ENCODE measurements at regions not wholly inside any gene's neighbourhood (a gene's known extent, or its start where the extent isn't known, plus 50 kb on each side); places are given as distances from the start of the nearest gene placed in this dataset.
"Not testable (repeated sequence)": the region's sequence is repeated elsewhere in the genome, so short reads cannot be mapped to it uniquely, and the experiment has no call there.

DNA sequence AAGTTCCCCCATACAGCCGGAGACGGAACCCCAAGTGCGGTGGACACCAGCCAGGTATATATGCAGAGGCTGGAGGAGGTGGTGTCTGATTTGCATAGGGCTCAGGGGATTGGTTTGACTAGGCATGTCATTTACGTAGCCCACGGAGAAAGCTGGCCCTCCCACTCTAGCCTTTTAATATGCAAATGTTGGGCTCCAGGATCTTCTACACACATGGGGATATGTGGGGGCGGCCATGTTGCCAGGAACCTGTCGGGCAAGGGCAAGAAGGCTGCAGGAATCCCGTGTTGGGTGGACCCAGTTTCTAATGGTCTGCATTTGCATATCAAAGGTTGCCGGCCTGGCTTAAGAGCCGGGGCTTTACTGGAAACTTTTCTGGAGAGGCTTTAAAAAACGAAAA, 57.4 kb downstream of the FTHL17 start:
- not testable (repeated sequence) for DNase-seq (ENCODE audit: low read depth in 4 of 4, low spot score in 2 of 4)

DNA sequence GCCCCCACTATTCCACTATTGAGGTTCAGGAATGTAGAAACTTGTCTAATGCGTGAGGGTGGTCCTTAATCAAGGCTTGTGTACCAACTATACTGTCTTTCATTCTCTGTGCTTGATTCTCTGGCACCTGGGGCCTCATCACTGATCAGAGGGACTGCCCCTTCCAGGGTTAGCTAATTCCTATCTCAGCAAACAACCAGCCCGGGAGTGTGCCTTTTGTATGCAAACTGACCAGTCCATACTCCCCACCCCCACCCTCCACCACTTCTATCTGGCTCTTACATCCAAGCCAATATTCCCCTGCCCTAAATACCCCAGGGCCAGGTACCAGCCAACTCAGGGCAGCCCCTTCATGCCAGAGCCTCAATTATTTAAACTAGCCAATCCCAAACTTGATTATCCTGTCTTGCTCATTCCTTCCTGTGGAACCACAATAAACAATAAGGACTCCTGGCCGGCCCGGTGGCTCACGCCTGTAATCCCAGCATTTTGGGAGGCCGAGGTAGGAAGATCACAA, 59.3 kb downstream of the FTHL17 start:
- DNase-seq (ENCODE audit: low read depth in 4 of 4, low spot score in 2 of 4): no peak

DNA sequence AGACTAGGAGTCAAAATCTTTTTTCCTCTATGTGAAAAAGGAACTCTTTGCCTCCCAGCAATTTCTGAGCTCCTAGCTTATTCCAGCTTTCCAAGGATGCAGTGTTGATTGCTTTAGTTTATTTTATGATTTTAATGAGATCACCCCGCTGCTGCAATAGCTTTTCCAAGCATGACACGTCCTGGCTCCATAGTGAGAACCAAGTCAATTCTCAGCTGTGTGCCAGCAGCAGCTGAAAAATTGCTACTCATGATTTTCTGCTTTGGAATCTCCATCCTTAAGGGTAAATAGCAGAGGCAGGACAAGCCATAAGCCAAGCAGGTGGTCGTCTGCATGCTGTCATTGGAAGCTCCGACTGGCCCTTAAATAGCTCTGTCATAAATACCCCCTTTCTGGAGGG, 64.5 kb downstream of the FTHL17 start:
- DNase-seq (ENCODE audit: low read depth in 4 of 4, low spot score in 2 of 4): no peak

DNA sequence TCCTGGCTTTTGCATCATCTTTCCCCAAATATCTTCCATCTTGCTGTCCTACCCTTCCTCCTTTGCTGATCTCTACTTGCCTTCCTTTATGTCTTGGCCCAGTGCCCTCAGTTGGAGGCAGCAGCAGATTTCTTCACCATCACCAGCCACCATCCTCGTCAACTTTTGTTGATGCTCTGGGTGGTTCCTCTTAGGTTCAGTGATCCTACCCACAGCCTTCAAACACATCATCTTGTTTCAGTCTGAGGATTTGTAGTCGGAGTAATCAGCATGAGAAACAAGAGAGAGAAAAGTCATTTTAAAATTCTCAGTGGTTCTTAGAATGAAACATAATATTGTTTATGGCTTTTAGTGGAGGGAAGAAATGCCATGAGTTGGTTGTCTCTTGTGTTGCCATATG, 65.8 kb downstream of the FTHL17 start:
- DNase-seq (ENCODE audit: low read depth in 4 of 4, low spot score in 2 of 4): no peak

DNA sequence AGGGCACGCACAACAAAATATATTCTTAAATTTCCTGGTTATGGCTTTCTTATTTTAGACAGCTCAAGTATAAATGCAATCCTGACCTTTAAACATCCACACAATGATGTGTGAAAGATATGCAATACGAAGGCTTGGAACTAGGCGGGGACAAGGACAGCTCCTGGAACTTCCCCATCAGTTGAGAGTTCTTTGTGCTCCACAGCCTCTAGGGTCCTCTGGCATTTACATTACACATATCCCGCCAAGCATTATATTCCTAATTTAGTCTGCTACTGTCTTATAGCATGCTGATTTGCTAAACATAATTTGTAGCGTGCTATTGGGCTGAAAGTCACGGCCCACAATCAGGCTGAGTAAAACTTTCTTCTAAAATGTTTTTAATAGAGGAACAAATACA, 74.4 kb downstream of the FTHL17 start:
- DNase-seq (ENCODE audit: low read depth in 4 of 4, low spot score in 2 of 4): no peak

DNA sequence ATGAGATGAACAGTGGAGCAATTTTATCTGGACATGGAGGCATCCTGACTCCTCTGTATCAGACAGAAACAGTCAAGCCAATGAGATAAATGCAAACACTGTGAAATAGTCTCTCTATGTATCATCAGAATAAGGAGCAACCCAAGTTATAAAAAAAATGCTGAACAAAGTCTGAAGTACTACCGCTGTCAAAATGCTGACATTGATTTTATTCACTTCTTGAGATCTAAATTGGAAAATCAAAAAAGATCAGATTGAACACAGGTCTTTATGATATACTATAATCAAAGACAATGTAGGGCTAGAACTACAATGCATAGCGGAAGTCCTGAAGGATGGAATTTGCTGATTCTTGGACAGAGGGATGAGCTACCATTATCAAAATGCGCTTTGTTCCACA, 76.1 kb downstream of the FTHL17 start:
- DNase-seq (ENCODE audit: low read depth in 4 of 4, low spot score in 2 of 4): no peak

DNA sequence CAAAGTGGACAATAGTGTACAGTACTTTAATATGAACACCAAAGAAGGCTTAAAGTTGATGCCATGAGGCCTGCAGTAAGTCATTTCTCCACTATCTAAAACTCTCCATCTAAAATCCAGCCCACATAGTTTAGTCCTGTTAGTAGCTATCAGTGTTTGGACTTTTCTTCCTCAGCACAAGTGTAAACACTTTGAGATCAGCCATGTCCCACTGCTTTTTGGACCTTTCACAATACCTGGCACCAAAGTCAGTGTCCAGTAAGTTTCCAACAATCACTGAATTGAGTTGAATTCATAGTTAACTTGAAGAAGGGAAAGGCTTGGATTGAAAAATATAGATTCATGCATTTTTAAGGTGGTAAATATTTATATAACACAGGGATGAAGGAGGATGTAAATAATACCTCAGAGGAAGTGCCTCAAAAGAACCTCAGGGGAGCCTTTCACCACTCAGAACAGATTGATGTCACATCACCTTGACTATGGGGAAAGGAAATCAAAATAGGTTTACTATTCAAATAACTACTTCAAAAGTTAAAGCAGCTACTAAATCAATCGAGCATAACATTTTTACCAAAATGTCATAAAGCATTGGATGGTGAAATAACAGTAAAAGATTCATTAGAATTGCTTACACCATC, 76.7 kb downstream of the FTHL17 start:
- DNase-seq (ENCODE audit: low read depth in 4 of 4, low spot score in 2 of 4): no peak

DNA sequence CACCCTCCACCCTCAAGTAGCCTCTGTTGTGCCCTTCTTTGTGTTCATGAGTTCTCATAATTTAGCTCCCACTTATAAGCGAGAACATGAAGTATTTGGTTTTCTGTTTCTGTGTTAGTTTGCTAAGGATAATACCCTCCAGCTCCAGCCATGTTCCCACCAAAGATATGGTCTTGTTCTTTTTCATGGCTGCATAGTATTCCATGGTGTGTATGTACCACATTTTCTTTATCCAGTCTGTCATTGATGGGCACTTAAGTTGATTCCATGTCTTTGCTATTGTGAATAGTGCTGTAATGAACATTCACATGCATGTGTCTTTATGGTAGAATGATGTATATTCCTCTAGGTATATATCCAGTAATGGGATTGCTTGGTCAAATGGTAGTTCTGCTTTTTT, 77.8 kb downstream of the FTHL17 start:
- DNase-seq (ENCODE audit: low read depth in 4 of 4, low spot score in 2 of 4): not testable (repeated sequence)

DNA sequence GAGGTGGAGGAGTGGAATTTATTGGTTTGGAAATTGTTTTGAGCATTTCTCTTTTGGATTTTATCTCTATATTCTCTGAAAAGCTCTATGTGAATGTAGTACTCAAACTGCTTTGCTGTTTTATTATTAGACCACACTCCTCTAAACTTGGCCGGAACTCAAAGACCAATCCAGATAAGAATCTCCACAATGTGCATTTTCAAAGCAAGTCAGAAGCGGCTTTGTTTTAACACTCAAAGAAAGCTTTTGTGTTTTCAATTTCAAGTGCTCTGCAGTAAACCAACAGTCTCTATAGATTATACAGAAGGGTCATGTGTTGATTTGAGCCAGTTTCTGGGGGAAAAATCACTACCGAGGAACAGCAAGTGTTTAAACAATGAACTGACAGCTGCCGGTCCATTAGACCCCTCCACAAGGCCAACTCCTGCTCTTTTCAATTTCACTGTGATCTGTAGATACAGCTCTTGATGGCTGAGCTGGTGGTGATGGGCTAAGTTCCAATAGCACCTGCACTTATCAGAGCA, 79.4 kb downstream of the FTHL17 start:
- no peak for DNase-seq (ENCODE audit: low read depth in 4 of 4, low spot score in 2 of 4)

DNA sequence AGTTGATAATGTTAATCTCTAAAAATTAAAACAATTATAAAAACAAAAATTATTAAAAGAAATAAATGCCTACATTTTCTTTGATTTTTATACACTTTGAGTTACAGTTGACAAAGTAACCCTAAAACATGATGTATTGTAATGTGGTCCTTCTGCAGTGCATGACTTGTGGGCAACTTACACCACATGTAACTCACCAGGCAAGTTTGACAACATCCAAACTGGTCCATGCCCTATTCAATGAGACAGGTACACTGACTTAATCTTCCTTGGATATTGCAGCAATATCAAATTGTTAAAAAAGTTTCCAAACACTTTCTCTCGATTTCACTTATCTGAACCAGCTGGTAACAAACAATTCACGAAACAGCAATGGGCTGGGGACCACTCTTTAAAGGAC, 81.5 kb downstream of the FTHL17 start:
- DNase-seq (ENCODE audit: low read depth in 4 of 4, low spot score in 2 of 4): no peak

DNA sequence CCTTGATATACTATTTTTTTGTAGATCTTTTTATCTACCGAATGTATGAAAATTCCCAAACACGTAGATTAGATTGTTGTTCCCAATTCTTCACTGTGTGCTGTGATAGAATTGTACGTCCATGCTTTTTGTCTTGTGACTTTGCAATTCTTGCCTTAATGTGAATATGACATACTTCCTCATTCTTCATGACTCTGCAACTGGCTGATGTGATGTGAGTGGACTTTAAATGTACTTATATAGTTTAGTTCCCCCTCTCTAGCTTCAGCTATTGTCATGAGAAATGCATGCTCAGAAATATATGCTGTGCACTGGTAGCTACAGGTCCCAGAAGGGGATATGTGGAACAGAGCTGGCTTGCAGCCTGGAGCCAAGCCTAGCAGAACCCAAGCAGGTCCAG, 89.4 kb downstream of the FTHL17 start:
- DNase-seq (ENCODE audit: low read depth in 4 of 4, low spot score in 2 of 4): no peak

DNA sequence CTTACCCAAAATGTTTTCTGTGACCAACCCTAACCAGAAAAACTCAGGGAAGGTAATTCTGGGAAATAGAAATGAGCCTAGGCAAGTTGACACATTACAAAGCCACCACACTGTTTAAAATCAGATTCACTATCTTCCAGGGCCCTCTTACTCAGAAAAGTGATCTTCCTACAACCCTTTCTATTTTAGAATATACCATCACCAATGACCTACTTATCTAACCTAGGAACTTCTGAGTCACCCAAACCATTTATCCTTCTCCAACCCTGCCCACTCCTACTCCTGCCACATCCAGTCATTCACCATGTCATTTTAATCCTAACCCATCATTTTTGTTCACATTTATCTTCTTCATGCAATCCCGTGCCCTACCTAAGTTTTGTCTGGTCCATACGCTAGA, 89.9 kb downstream of the FTHL17 start:
- no peak for DNase-seq (ENCODE audit: low read depth in 4 of 4, low spot score in 2 of 4)

DNA sequence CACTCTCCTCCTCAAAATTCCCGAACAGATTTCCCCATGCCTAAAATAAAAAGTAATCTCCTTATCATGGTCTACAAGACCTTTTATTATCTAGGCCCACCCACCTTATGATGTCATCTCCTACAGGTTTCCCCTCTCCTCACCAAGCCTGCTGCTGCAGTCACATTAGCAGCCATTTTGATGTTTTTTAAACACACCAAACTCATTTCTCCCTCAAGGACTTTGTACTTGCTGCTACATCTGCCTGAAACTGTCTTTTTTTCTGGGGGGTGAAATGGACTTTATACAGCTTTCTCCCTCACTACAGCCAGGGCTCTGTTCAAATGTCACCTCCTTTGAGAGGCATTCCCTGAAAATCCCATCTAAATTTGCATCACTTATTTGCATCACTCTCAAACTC, 90.2 kb upstream of the TAB3 start:
- no peak for DNase-seq (ENCODE audit: low read depth in 4 of 4, low spot score in 2 of 4)

DNA sequence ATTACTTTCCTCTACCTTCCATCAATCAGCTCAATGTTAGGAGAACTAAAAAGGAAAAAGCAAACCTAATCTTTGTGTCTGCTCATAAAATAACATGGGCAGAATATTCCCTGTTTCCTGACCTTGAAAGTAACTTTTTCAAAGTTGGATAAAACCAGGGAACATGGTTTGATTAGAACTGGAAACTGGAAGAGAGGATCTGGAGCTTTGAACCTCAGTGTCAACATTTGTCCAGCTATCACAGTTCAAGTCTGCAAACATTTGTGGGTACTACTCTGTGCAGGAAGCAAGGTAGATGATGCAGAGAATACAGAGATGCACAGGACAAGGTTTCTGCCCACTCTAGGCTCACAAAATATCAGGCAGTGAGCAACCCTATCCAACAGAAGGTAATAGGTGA, 86.4 kb upstream of the TAB3 start:
- DNase-seq (ENCODE audit: low read depth in 4 of 4, low spot score in 2 of 4): no peak

DNA sequence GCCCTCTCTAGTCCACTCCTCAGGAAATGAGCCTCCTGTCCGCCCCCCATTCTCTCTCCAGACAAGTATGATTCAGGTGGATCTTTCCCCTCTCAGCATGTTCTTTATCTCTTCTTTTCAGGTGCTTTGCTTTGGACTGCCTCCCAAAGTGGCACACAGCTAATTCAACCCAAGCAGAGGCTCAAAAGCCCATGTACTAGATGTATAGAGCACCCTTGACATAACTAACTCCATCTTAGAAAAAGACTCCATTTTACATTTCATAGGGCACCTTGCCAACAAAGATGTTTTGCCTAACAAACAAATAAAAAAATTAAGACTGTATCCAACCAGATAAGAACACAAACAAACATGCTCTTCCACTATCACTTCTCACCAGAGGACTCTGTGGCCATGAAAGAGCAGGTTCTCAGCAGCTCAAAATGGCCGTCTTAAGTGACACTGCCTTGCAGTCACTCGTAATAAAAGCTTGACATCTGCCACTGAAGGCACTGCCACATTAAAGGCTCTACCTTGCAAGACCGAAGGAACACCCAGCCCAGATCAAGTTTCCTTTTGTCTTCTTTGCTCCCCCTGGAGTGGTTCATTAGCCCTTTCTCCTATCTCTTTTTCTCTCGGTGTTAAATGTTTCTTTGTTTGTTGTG, 84.9 kb upstream of the TAB3 start:
- no peak for DNase-seq (ENCODE audit: low read depth in 4 of 4, low spot score in 2 of 4)

DNA sequence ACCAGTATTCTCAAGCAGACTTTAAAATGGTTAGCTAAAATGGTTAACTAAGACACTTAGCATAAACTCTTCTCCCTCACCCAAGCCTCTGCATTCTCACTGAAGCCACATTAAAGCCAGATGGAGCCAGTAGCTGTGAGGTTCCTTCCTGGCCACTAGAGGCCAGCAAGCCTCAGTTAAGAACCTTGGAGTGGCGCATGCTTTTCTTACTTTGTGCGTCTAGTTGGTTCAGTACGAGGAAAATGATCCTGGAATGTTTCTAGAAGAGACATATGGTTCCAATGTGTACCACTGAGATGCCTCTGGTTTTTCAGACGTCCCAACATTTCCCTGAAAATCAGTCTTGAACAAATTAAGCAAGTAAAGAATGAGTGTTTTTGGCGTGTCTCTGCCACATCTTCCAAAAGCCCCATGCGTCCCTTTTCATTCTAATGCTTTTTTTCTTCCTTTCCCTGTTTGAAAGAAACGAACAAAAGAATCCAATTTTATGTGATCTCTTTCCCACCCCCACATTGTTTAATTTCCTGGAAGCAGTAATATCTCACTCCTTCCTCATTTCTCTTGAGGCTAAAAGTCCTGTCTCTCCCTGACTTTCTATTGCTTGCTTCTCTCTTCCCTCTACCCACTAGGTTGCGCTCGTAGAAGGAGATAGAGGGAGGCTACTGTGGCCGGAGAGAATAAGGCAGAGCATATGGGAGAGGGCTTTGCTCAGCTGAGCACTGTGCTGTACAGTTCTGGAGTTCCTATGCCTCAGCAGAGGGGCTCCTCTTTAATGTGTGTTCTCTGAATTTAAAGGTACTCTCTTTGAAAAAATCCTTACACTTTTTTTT, 82.9 kb upstream of the TAB3 start:
- DNase-seq (ENCODE audit: low read depth in 4 of 4, low spot score in 2 of 4): peak in 1 of 4 donors; percentile 7

DNA sequence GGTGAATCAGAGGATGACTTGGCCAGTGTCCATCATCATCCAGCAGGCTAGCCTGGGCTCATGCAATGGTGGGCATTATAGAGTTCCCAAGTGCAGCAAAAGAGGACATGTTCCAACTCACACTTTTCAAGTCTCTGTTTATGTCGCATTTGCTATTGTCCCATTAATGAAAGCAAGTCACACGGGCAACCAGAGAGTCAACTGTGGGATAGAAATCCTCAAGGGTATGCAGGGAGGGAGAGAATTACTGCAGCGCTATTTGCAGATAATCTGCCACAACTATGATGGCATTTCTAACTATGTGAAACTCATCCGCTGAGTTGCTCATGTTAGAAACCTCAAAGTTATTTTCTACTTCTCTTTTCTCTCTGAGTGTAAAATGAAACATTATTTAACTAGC, 78.5 kb upstream of the TAB3 start:
- no peak for DNase-seq (ENCODE audit: low read depth in 4 of 4, low spot score in 2 of 4)

DNA sequence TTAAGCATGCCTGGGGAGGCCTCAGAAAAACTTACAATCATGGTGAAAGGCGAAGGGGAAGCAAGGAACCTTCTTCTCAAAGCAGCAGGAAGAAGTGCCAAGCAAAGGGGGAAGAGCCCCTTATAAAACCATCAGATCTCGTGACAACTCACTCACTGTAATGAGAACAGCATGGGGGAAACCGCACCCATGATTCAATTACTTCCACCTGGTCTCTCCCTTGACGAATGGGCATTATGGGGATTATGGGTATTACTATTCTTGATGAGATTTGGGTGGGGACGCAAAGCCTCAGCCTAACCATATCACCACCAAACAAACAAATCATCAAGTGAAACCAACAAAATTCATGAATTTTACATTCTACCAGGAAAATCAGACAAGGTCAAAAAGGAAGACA, 76.7 kb upstream of the TAB3 start:
- DNase-seq (ENCODE audit: low read depth in 4 of 4, low spot score in 2 of 4): no peak

DNA sequence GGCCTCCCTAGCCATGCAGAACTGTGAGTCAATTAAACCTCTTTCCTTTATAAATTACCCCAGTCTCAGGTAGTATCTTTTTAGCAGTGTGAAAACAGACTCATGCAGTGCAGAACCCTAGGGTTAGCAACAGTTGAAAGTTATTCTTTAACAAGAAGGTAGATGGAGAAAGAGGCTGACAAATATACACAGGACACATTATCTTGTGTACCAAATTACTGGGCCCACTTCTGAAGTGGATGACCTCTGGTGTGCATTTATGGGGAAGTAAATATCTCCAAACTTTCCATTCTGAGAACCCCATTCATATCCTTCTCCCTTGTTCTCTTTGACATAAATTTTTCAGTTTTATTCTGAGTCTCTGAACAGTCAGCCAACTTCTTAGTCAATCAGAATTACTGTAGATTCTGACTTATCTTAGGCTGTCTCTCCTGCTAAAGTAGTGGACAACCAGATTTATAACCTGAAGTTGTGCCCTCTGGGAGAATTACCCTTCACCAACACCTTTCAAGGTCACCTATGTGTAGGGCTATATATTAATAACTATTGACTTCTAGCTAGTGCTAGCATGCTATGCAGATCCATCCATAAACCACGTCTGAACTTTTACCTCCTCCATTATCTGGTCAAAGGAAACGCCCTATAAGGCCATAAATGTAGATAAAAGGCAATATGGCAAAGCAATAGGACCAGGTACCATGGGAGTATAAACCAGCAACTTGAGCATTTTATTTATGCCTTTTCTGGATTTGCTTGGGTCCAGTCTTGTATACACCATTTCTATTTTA, 72.5 kb upstream of the TAB3 start:
- DNase-seq (ENCODE audit: low read depth in 4 of 4, low spot score in 2 of 4): no peak

DNA sequence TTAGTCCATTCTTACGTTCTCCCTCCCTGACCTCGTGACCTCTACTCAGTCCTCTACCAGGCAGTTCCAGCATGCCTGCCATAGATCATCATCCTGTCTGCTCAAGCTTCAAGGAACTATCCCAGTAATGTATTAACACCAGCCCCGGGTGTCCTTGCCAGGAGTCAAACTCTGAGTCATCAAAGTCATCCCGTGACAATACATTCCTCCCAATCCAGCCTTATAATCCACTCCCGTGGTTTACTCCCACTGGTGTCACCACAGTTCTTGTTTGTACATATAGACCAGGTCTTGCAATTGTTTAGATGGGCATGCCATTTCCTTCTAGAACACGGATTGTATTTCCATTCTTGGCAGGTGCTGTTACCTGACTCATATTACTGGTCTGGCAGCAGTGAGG, 68.7 kb upstream of the TAB3 start:
- DNase-seq (ENCODE audit: low read depth in 4 of 4, low spot score in 2 of 4): no peak

DNA sequence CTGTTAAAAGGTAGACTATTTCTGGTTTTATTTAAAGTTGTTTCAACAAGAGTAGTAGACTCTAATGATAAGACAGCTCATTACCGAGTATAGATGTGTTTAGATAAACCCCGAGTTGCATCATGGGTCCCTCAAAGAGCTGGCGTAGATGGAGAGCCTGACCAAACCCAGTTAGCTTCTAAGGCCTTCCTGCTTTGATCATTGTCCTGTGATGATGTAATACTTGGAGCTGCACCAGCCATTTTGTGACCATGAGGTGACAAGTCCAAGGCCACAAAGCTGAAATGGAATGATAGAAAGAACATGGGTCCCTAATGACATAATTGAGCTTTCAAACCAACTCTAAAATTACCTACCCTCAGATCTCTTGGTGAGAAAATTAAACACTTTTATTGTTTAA, 66.6 kb upstream of the TAB3 start:
- DNase-seq (ENCODE audit: low read depth in 4 of 4, low spot score in 2 of 4): no peak
